ENCODE measurements at regions not wholly inside any gene's neighbourhood (a gene's known extent, or its start where the extent isn't known, plus 50 kb on each side); places are given as distances from the start of the nearest gene placed in this dataset.

GRCh38 chr15:62758952-62759349, 283.6 kb upstream of the TPM1 start:
- TF ChIP-seq CTCF (IDR thresholded peaks at IDR 0.05) (no peak), EZH2 (IDR thresholded peaks at IDR 0.05; ENCODE audit: borderline replicate concordance, insufficient read depth, low read depth, low read length, poor library complexity, severe bottlenecking) (no peak)

Measured in B cell (primary cell).